ENCODE measurements at regions not wholly inside any gene's neighbourhood (a gene's known extent, or its start where the extent isn't known, plus 50 kb on each side); places are given as distances from the start of the nearest gene placed in this dataset.

- ATAC-seq (no peak), DNase-seq (no peak)
- Histone ChIP-seq H3K4me3 (ENCODE audit: low read length) (no peak overlapping the region), H4K20me1 (ENCODE audit: low read length) (no peaks in the 10 kb centered on the region), H3K4me1 (ENCODE audit: insufficient read depth, low read length) (peaks cover 47% of the 10 kb centered on the region), H2AFZ (ENCODE audit: low read length) (no peak overlapping the region), H3K9ac (ENCODE audit: low read length) (peak overlapping the region; percentile 70; the same call in 1 of the 2 replicates), H3K36me3 (ENCODE audit: low read depth, low read length) (no peaks in the 10 kb centered on the region), H3F3A (ENCODE audit: low read length, unreplicated experiment) (no peaks in the 10 kb centered on the region), H3K9me3 (ENCODE audit: low read length) (no peaks in the 10 kb centered on the region), H3K4me2 (ENCODE audit: low read length) (no peak overlapping the region), H3K9me2 (replicated peaks; ENCODE audit: low read length) (no peaks in the 10 kb centered on the region), H3K27me3 (ENCODE audit: low read length) (no peaks in the 10 kb centered on the region), H3K79me2 (ENCODE audit: low read length) (no peaks in the 10 kb centered on the region), H3K27ac (ENCODE audit: low read length) (peak overlapping the region; percentile 92)
- ChIA-PET CTCF (interaction anchor here (0.5 kb wide), 1 partner anchor 109 kb away, joined by 3 read pairs; no protein-coding TSS in a partner anchor), POLR2A (ENCODE audit: unreplicated experiment) (no interaction called here)
- no TSS peak for BruUV-seq (replicated peaks)
- TF ChIP-seq, protein P1, sequence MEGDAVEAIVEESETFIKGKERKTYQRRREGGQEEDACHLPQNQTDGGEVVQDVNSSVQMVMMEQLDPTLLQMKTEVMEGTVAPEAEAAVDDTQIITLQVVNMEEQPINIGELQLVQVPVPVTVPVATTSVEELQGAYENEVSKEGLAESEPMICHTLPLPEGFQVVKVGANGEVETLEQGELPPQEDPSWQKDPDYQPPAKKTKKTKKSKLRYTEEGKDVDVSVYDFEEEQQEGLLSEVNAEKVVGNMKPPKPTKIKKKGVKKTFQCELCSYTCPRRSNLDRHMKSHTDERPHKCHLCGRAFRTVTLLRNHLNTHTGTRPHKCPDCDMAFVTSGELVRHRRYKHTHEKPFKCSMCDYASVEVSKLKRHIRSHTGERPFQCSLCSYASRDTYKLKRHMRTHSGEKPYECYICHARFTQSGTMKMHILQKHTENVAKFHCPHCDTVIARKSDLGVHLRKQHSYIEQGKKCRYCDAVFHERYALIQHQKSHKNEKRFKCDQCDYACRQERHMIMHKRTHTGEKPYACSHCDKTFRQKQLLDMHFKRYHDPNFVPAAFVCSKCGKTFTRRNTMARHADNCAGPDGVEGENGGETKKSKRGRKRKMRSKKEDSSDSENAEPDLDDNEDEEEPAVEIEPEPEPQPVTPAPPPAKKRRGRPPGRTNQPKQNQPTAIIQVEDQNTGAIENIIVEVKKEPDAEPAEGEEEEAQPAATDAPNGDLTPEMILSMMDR (conservative IDR thresholded peaks at IDR 0.05; ENCODE audit: low read depth, low read length), result peak; percentile 65
- no peak for TF ChIP-seq EZH2 (IDR thresholded peaks at IDR 0.05; ENCODE audit: low read length, unreplicated experiment)
- intact Hi-C loops (cut with micrococcal nuclease), result no loop called here
Measured at GRCh38 chr6:44062771-44063560, 64.3 kb downstream of the MRPL14 start.

- no peak for ATAC-seq
- no peaks in the 10 kb centered on the region for H3K36me3 ChIP-seq (ENCODE audit: low read depth, low read length)
- intact Hi-C loops (cut with micrococcal nuclease), result no loop called here
- H3F3A ChIP-seq (ENCODE audit: low read length, unreplicated experiment), result no peaks in the 10 kb centered on the region
- BruUV-seq (replicated peaks), result no TSS peak
- no peak for DNase-seq
- H3K27me3 ChIP-seq (ENCODE audit: low read length), result no peaks in the 10 kb centered on the region
- POLR2A ChIA-PET (ENCODE audit: unreplicated experiment), result no interaction called here
- CTCF ChIA-PET, result no interaction called here
- H3K79me2 ChIP-seq (ENCODE audit: low read length), result no peaks in the 10 kb centered on the region
- TF ChIP-seq EZH2 (IDR thresholded peaks at IDR 0.05; ENCODE audit: low read length, unreplicated experiment) (no peak), EZH2phosphoT487 (IDR thresholded peaks at IDR 0.05; ENCODE audit: borderline replicate concordance, low read length) (no peak)
- TF ChIP-seq, protein P1 (conservative IDR thresholded peaks at IDR 0.05; ENCODE audit: low read depth, low read length), result no peak
- no peaks in the 10 kb centered on the region for H4K20me1 ChIP-seq (ENCODE audit: low read length)
- peak overlapping the region; percentile 2; the same call in 1 of the 2 replicates for H3K9ac ChIP-seq (ENCODE audit: low read length)
- H3K9me3 ChIP-seq (ENCODE audit: low read length), result no peaks in the 10 kb centered on the region
- no peaks in the 10 kb centered on the region for H3K9me2 ChIP-seq (replicated peaks; ENCODE audit: low read length)
- peak overlapping the region; percentile 41; the same call in 1 of the 2 replicates for H3K27ac ChIP-seq (ENCODE audit: low read length)
- H3K4me3 ChIP-seq (ENCODE audit: low read length), result no peak overlapping the region
- H3K4me1 ChIP-seq (ENCODE audit: insufficient read depth, low read length), result peaks cover 54% of the 10 kb centered on the region
- H2AFZ ChIP-seq (ENCODE audit: low read length), result no peak overlapping the region
- H3K4me2 ChIP-seq (ENCODE audit: low read length), result no peak overlapping the region
Measured at GRCh38 chr6:44062105-44062770, 65.0 kb downstream of the MRPL14 start.
